Fibroblast of pulmonary artery (primary cell): ENCODE measurements at regions not wholly inside any gene's neighbourhood (a gene's known extent, or its start where the extent isn't known, plus 50 kb on each side); places are given as distances from the start of the nearest gene placed in this dataset.

Source experiments
- DNase-seq: peaks from one replicate; pipeline ENCODE4 v3.0.0-alpha.2; 2010; ENCODE audit warnings: low read depth
- H3K4me3 ChIP-seq: replicated peaks from 2 replicates; pipeline ENCODE4 v1.5.1; 2011; ENCODE audit warnings: low read depth, mild to moderate bottlenecking, control low read depth, low read length, moderate library complexity
- CTCF ChIP-seq: IDR thresholded peaks from 2 replicates; pipeline ENCODE4 v1.5.1; 2011; ENCODE audit warnings: mild to moderate bottlenecking, control low read depth, low read length, inconsistent platforms; ENCODE audit errors: missing control alignments

GRCh38 chr20:51204794-51205193 lies 181.9 kb upstream of the KCNG1 start:
- no peak overlapping the region for H3K4me3 ChIP-seq
- DNase-seq = no peak
- TF ChIP-seq CTCF = no peak

- TF ChIP-seq CTCF = no peak
- no peak overlapping the region for H3K4me3 ChIP-seq
- DNase-seq = no peak
These were observed 181.3 kb upstream of the KCNG1 start for GRCh38 chr20:51204051-51204715.

- no peak overlapping the region for H3K4me3 ChIP-seq
- no peak for DNase-seq
- TF ChIP-seq CTCF = no peak
These were observed 179.4 kb upstream of the KCNG1 start for GRCh38 chr20:51202304-51202703.

- DNase-seq = no peak
- no peak for TF ChIP-seq CTCF
- no peak overlapping the region for H3K4me3 ChIP-seq
These were observed 177.0 kb upstream of the KCNG1 start for GRCh38 chr20:51199920-51200319.

- TF ChIP-seq CTCF = no peak
- no peak overlapping the region for H3K4me3 ChIP-seq
- DNase-seq = no peak
These were observed 176.1 kb upstream of the KCNG1 start for GRCh38 chr20:51198876-51199523.

GRCh38 chr20:51198238-51198637 lies 175.3 kb upstream of the KCNG1 start:
- H3K4me3 ChIP-seq = no peak overlapping the region
- DNase-seq = no peak
- no peak for TF ChIP-seq CTCF
